UCSD-AML1 (cell line): ENCODE measurements at regions not wholly inside any gene's neighbourhood (a gene's known extent, or its start where the extent isn't known, plus 50 kb on each side); places are given as distances from the start of the nearest gene placed in this dataset.
"Not testable (repeated sequence)": the region's sequence is repeated elsewhere in the genome, so short reads cannot be mapped to it uniquely, and the experiment has no call there.

Experiments used
- DNase-seq: peaks from one replicate; lab custom pipeline; 2025; ENCODE audit not compliant: unreplicated experiment; lab: John Stamatoyannopoulos, UW

DNA sequence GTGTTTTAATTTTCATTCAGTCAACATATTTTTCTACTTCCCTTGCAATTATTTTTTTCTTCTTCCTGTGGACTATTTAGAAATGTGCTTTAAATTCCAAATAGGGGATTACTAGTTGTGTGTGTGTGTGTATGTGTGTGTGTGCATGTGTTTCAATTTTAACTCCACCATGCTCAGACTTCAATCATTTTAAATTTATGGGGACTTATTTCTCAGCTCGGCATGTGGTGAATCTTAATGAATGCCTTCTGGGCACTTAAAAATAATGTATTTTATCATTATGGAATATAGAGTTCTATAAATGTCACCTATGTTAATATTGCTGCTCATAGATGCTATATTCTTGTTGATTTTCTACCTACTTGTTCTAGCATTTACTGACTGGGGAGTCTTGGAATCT, 465.6 kb upstream of the PRKX start:
- DNase-seq: no peak

DNA sequence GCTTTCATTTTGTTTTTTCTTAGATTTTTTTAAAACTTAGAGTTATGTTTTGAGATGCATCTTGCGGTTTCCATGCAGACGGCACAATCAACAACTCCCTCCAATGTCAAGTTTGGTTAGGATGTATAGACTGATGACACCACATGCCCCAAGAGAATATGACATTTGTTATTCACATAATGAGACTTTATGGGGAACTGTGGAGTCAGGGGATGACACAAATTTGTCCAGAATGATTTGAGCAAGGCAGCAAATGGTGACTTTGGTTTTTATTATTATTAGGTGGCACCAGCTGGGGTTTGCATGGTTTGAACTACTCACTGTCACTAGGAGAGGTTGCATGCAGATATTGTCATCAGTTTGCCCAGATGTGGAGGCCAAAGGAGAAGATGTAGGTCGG, 461.8 kb upstream of the PRKX start:
- DNase-seq: no peak

DNA sequence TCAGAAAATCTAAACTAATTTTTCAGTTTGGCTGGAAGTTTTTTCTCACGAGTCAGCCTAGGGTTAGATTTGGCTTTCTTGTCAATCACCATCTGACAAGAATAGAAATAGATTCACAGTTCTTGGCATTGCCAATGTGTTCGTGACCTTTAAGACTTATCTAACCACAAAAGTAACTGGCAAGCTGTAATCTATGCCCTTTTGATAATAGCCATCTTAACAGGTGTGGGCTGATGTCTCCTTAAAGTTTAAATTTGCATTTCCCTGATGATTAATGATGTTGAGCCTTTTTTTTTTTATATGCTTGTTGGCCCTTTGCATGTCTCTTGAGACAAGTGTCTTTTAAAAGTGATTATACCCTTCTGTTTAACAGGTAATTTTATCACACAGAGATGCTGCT, 460.3 kb upstream of the PRKX start:
- no peak for DNase-seq

DNA sequence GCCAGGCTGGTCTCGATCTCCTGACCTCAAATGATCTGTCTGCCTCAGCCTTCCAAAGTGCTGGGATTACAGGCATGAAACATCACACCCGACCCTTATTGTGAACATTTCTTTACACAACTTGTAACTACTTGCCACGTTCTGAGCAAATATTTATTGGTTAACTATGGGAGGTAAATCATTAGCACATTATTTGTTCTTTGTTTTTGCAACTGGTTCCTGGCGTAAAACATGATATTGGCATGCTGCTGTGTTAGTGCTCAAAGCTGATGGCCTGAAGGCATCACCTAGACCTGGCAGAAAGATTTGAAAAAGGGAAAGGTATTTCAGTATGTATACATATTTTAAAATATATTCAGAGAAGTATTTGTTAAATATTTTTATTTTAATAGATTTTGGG, 438.3 kb upstream of the PRKX start:
- DNase-seq: no peak

DNA sequence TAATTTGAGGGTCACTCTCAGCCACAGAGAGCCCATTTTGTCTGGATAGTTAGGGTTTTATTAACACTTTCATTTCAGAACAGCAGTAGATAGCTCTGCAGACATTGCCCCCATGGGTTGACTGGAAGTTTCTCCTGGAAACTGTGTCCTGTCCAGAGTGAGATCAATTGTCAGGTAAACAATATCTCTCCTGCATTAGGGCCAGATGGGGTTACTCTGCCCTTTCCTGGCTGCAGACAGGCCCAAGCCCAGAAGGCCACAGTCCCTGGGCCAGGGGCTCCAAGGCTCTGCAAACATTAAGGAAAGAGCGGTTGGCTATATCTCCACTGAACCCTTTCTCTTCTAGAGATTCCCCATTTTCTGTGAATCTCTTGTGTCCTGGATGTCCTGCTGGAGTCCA, 436.8 kb upstream of the PRKX start:
- no peak for DNase-seq

DNA sequence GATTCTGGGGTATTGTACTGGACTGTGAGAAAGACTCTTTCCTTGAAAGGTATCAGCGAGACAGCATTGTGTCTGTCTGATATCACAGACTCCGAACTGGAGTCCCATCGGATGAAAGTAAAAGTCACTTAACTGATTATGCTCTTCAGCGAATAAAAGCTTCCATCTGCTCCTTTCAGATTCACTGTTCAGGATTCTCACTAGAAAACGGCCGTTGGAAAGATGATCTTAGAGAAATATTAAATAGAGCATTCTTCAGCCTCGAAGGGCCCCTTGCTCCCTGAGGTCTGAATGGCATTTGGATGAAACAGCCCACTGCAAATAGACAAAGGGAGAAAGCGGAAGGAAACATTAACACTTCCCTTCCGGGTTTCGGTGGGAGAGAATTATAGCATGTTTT, 416.2 kb upstream of the PRKX start:
- no peak for DNase-seq

DNA sequence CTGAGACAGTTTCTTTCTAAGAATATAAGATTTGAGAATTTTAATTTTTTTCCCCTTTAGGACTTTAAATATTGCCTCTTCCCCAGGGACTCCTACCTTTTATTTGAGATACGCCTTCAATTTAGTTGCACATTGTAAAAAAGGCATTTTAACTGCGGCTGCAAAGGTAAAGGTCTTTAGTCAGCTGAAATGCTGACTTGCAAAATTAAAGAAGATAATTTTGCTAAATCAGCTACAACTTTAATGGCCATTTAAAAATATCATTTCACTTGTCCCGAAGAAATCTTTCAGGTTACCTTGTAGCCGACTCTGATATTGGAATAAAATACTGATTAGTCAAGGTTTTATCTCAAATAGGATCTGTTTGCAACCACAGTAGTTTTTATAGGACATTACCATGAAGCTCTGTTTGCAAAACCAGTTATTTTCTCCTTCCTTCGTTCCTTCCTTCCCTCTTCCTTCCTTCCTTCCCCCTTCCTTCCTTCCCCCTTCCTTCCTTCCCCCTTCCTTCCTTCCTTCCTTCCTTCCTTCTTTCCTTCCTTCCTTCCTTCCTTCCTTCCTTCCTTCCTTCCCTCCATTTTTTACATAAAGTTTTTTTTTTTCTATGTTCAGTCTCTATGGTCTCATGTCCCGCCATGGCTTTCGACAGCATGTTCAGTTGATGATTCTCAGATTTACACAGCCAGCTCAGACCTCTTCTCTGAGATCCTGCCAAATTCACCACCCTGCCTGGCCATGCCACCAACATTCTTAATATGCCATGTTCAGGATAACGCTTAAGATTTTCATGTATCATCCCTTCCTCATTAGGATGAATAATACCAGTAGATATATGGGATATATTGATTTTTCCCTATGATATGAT, 405.4 kb upstream of the PRKX start:
- no peak for DNase-seq

DNA sequence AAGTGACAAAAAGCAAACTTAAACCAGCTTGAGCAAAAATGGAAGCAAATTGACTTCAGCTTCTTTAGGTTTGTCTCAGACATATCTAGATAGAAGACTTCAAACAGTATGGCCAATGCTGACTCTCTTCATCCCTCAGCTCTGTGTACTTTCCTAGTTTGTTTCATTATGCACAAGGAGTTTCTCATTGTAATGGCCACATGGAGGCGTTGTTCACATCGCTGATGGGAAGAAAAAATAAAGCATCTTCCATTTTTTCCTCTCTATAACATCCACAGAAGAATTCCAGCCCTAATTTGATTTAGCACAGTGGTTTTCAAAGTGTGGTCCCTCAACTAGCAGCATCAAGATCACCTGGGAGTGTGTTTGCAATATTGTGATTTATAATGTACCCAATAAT, 397.5 kb upstream of the PRKX start:
- DNase-seq: no peak

DNA sequence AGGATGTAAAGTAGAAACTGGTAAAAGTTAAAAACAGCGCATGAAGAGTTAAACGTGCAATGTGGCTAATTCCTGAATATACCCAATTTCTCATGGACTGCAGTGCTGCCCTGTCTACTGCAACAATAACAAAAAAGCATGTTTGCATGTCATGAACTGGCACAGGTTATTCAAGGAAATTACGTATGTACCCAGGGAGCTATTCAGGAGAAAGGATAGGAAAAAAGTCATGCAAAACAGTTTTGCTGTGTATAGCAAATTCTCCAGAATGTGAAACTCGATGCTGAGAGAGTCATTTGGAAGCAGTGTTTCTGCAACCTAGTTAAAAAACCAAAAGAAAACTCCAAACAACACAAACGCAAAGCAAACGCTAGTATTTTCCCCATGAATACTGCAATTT, 381.5 kb upstream of the PRKX start:
- DNase-seq: no peak

DNA sequence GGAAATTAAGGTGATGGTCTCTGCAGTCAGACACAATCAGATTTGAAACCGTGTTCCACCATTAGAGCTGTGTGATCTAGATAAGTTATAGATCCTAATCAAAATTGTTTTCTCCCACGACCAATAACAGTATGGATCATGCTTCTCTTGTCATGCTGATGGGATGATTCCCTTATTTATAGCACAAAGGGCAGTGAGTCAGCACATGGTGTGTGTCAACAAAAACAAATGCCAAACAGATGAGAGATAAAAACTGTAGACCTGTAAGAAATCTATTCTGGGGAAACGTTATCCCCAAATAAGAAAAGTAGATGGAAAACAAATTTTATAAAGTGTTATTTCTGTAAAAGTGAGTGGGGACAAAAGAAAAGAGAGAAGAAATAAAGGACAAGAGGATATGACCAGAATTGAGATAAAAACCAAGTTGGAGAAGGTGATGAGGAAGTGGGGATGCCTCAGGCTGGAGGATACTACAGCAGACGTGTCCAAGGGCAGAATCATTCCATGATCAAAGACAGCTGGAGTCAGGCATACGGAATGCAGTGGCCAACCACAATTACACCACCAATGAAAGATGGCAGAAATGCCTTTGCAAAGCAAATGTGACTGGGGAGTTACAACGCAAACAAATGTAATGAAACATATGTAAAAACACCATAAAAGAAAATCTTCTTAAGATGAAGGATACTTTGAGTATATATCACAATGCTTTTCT, 377.8 kb upstream of the PRKX start:
- DNase-seq: no peak

DNA sequence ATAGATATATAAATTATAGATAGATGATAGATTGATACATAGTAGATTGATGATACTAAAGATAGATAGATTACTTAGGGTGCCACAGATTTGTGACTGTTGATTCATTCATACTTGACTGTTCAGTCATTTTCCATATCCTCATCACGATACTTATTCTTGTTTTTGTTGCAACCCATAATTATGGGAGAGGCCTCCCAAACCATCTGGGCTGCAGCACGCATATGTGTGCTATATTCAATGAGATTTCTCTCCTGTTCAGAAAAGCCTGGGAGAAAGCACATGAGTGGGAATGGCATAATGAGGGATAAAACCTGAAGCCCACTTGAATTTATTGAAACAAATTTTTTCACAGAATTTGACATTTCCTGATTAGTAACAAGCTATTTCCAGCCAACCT, 346.4 kb upstream of the PRKX start:
- DNase-seq: no peak

DNA sequence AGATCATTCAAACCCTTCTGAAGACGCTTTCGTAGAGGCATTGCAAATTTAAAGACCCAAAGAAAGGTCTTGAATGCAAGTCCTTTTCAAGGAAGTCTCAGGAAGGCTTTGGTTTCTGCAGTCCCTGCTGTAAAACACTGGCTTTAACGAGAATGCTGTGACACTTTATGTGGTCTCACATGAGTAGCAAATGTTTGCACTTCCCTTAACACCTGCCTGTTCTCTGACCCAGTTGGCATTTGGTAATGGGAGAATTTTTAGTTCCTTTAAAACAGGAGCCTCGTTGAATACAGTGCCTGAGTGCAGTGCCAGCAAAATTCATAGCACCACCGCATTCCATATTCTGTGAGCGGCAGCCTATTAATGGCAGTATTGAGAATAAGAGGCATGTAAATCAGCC, 330.5 kb upstream of the PRKX start:
- no peak for DNase-seq

DNA sequence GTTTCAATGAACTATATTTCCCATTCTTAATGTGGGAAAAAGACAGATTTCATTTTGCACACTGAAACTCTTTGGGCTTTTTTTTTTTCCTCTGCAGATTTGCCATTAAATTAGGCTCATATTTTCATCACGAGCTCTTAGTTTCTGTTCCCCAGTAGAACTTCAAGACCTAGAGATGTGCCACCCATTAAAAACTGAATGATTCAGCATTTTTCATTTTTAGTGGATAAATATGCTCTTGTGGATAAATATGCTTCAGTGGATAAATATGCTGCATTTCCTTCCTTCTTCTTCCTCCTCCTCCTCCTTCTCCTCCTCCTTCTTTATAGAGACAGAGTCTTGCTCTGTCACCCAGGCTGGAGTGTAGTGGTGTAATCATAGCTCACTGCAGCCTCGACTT, 322.4 kb upstream of the PRKX start:
- DNase-seq: no peak

DNA sequence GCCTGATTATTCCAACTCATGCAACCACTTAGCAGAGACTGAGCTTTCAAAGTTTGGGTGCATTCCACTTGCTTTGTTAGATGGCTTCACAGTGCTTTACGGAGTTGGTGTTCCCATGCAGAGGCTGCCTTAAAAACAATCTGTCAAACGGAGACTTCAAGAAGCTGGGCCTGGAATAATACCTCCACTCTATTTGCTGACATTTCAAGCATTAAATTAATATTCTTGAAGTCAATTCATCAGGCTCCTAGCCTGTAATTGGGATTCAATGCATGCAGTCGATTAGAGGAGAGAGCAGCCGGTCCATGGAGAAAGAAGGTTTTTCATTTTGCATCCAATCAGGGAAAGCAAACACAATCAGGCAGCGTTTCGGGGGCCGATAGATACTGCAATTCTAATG, 314.7 kb upstream of the PRKX start:
- DNase-seq: no peak

DNA sequence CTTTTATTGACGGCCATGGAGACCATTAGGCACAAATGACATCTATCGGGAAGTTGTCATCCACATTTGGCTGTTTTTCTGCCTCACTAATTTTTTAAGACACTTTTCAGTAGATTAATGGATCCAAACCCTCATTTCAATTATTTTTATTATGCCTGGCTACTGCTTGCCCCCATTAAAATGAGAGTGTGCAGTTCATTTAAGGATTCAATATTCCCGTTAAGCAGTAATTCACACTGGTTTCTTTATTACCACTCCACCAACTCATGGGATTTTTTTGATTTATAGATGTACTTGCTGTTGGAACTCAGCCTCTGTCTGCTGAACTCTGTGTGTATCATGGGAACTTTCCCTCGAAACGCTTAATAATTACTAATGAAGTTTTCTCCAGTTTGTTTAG, 291.8 kb upstream of the PRKX start:
- no peak for DNase-seq

DNA sequence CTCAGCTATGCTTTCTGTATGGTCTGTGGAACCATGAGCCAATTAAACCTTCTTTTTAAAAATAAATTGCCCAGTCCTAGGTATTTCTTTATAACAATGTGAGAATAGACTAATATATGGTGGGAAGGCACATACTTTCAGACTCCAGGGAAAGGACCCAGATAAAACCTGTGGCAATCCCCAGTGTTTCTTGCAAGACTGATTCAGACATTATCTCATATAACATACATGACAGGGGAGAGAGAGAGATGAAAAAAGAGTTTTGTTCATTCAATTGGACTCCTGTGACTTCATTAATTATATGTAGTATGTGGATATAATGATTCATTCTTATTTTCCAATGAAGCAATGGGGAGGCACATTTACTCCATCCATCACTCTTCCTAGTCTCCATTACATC, 291.4 kb upstream of the PRKX start:
- no peak for DNase-seq

DNA sequence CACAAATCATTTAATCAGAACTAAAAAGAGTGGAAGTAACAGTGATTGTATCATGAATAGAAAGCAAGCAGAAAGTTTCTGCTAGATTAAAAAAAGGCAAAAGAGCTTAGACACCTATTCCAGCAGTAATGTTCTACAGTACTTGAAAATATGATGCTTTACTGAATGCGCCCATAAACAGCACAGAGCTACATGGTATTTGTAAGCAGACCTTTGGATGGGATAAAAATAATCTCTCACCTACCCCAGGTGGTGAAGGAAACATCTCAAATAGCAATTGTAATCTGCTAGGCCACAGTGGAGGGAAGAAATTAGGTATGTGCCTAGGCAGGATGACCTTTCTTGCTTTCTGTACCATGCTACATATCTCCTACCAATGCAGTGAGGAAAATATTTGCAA, 280.9 kb upstream of the PRKX start:
- no peak for DNase-seq

DNA sequence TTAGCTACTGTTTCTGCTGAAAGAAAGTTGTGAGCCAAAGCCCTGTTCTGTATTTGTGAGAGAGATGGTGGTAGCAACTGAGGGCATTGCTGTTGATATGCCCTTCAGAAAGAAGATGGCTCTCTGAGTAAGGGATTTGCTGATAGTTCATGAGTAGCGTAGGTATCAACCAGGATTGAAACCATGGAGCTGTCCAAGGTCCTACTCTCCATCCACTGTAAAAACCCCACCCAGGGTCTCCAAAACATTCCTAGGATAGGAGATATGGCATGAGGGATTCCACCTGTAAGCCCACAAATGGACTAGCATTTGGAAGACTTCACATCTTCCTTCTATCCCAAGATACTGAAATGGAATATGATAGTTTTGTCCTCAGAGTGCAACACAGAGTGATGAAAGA, 277.1 kb upstream of the PRKX start:
- DNase-seq: no peak

DNA sequence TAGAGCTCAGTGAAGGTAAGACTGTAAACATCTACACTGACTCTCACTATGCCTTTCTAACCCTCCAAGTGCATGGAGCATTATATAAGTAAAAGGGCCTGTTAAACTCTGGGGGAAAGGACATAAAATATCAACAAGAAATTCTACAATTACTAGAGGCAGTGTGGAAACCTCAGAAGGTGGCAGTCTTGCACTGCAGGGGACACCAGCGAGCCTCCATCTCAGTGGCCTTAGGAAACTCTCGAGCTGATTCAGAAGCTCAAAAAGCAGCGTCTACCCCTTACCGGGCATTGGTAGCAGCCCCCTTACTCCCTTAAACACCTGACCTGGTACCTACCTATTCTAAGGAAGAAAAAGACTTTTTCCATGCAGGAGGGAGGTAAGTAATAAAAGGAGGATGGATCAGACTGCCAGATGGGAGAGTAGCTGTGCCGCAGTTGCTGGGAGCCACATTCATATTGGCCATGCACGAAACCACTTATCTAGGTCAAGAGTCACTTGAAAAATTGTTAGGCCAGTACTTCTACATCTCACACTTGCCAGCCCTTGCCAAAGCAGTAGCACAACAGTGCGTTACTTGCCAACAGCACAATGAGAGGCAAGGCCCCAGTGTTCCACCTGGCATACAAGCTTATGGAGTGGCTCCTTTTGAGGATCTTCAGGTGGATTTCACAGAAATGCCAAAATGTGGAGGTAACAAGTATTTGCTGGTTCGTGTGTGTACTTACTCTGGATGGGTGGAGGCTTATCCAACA, 258.8 kb upstream of the PRKX start:
- DNase-seq: not testable (repeated sequence)

DNA sequence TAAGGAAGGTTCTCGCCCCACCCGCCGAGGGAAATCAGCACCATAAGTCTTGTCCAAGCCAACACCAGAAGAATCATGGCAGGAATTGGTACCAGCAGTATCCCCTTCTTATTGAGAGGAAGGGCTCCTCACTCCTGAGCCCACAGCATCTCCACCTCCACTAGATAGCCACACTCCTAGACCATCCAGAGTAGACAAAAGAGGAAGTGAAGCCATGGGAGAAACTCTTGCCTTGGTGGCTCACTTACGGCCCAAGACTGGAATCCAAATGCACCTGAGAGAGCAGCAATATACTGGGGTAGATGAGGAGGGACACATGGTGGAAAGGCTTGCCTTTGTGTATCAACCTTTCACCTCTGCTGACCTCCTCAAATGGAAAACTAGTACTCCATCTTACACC, 255.3 kb upstream of the PRKX start:
- DNase-seq: no peak

DNA sequence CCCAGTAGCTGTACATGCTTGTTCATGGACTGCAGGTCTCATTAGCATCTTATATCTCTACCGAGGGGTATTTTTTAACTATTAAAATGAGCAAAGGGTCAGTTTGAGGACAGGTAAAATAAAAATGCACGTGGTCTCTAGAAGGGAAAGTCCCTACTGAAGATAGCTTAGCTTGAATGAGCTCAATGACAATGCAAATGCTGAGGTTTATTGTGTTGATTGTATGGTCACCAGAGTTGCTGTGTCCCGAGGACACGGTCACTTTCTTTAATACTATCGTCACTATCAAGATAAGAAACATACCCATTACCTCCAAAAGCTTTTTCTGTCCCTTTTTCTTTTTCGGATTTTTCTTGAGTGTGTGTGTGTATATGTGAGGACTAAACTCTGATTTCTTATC, 250.5 kb upstream of the PRKX start:
- DNase-seq: no peak
